Vagina (tissue), 2 donors: ENCODE measurements at regions not wholly inside any gene's neighbourhood (a gene's known extent, or its start where the extent isn't known, plus 50 kb on each side); places are given as distances from the start of the nearest gene placed in this dataset.

Experiments used
- DNase-seq, 2 donors: peaks; one replicate each; pipeline ENCODE4 v3.0.0-alpha.2; 2017; ENCODE audit errors: extremely low spot score in 2 of 2
- H3K27ac ChIP-seq: fragments of 200-600 bp; sonication (generic); one replicate; pipeline ENCODE4 v1.5.1; 2019
- H3K27me3 ChIP-seq: fragments of 200-600 bp; sonication (generic); one replicate; pipeline ENCODE4 v1.5.1; 2019
- H3K36me3 ChIP-seq, 2 donors: fragments of 200-600 bp; sonication (generic); one replicate each; pipeline ENCODE4 v1.5.1; 2017 to 2019
- H3K4me1 ChIP-seq: fragments of 200-600 bp; sonication (generic); one replicate; pipeline ENCODE4 v1.5.1; 2019
- H3K4me3 ChIP-seq, 2 donors: fragments of 200-600 bp; sonication (generic); 1 replicate in 1 of 2; 2 replicates in 1 of 2; pipeline ENCODE4 v1.5.1; 2016 to 2019
- H3K9me3 ChIP-seq: fragments of 200-600 bp; sonication (generic); one replicate; pipeline ENCODE4 v1.5.1; 2019
- POLR2A ChIP-seq, 2 donors: fragments of 450-650 bp; IDR thresholded peaks; one replicate each; pipeline ENCODE4 v1.6.1; 2017; ENCODE audit warnings: antibody characterized with exemption in 2 of 2, mild to moderate bottlenecking in 2 of 2, moderate library complexity in 2 of 2
- POLR2AphosphoS5 ChIP-seq, 2 donors: sonication (generic); formaldehyde crosslinking; IDR thresholded peaks; one replicate each; pipeline ENCODE4 v1.9.0; 2017; ENCODE audit warnings: antibody characterized with exemption in 2 of 2, mild to moderate bottlenecking in 2 of 2, low read depth in 1 of 2; ENCODE audit not compliant: insufficient read depth in 1 of 2
- intact Hi-C: fragments of 100-400 bp; cut with DNase I; formaldehyde crosslinking; loops from one replicate; pipeline ENCODE4 v1.15.1; 2023
- TF ChIP-seq, protein P1 (sequence below), 3 experiments: fragments of 450-650 bp in 2 of 3; fragments of 200-600 bp in 1 of 3; sonication (generic) in 1 of 3; IDR thresholded peaks; one replicate each; pipeline ENCODE4 v1.5.1; 2017 to 2019; ENCODE audit warnings: antibody characterized with exemption in 3 of 3, mild to moderate bottlenecking in 2 of 3, moderate library complexity in 2 of 3

DNA sequence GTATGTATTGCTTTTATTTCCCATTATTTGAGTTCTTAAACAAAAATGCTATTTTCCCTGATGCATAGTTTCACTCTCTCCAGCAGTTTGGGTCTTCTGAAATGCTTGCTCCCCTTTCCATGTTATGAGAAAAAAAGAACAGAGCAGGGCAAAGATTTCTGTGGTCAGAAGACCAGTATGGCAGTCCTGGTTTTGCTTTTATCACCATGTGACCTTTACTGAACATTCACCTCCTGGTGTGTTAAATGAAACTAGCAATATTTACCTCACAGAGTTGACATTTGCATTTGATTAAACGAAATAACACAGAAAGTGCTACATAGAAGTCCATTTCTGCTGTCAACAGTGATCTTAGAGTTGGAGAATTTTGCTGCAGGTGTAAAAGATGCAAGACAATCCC is 141.0 kb upstream of the G2E3 start:
- Histone ChIP-seq H3K9me3 (no peaks in the 10 kb centered on the region), H3K27me3 (no peaks in the 10 kb centered on the region), H3K36me3 (no peaks in the 10 kb centered on the region), H3K27ac (no peak overlapping the region), H3K4me3 (no peak overlapping the region), H3K4me1 (no peaks in the 10 kb centered on the region)
- intact Hi-C loops = no loop called here
- DNase-seq = no peak
- TF ChIP-seq POLR2AphosphoS5 (IDR thresholded peaks at IDR 0.05; ENCODE audit: insufficient read depth in 1 of 2, low read depth in 1 of 2) (no peak), POLR2A (IDR thresholded peaks at IDR 0.05) (no peak)
- TF ChIP-seq, protein P1, sequence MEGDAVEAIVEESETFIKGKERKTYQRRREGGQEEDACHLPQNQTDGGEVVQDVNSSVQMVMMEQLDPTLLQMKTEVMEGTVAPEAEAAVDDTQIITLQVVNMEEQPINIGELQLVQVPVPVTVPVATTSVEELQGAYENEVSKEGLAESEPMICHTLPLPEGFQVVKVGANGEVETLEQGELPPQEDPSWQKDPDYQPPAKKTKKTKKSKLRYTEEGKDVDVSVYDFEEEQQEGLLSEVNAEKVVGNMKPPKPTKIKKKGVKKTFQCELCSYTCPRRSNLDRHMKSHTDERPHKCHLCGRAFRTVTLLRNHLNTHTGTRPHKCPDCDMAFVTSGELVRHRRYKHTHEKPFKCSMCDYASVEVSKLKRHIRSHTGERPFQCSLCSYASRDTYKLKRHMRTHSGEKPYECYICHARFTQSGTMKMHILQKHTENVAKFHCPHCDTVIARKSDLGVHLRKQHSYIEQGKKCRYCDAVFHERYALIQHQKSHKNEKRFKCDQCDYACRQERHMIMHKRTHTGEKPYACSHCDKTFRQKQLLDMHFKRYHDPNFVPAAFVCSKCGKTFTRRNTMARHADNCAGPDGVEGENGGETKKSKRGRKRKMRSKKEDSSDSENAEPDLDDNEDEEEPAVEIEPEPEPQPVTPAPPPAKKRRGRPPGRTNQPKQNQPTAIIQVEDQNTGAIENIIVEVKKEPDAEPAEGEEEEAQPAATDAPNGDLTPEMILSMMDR (IDR thresholded peaks at IDR 0.05) = no peak

DNA sequence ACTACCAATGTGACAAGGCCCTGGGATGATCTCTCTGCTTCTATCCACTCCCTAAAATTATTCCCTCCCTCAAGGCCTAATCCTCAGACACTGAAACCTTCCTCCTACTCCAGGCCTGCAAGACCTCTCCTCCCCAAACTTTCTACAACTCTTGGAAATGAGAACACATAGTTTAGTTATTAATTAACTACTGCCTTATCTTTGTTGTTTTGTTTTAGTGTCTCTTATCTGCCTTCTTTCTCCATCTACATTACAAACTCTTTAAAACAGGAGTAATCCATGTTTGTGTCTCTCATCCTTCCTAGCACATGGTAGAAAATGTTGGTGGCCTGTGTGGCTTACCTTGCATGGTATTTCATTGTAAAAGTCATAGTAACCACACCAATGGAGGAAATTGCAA is 139.9 kb upstream of the G2E3 start:
- H3K4me1 ChIP-seq = no peaks in the 10 kb centered on the region
- intact Hi-C loops = no loop called here
- no peak for DNase-seq
- no peaks in the 10 kb centered on the region for H3K9me3 ChIP-seq
- TF ChIP-seq POLR2A (IDR thresholded peaks at IDR 0.05) (no peak), POLR2AphosphoS5 (IDR thresholded peaks at IDR 0.05; ENCODE audit: insufficient read depth in 1 of 2, low read depth in 1 of 2) (no peak)
- TF ChIP-seq, protein P1 (IDR thresholded peaks at IDR 0.05) = no peak
- no peak overlapping the region for H3K4me3 ChIP-seq
- H3K27ac ChIP-seq = no peak overlapping the region
- no peaks in the 10 kb centered on the region for H3K27me3 ChIP-seq
- no peaks in the 10 kb centered on the region for H3K36me3 ChIP-seq

DNA sequence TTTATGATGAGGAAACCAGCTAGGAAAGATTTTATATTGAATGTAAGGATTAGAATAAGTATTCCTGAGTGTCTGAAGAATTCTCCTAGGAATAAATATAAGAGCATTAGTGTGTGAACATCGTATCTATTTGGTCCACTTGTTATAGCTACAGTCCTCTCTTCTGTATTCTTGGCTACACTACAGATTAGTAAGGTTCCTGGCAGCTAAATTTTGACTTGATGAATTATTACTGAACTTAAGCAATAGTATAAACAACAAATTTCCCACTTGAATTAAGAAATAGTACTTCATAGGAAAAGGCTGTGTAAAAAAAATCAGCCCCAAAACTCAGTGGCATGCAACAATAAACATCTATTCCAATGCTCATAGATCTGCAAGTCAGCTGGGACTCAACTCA is 138.4 kb upstream of the G2E3 start:
- TF ChIP-seq POLR2A (IDR thresholded peaks at IDR 0.05) = no peak
- TF ChIP-seq POLR2AphosphoS5 (IDR thresholded peaks at IDR 0.05; ENCODE audit: insufficient read depth in 1 of 2, low read depth in 1 of 2) = no peak
- TF ChIP-seq, protein P1 (IDR thresholded peaks at IDR 0.05) = no peak
- intact Hi-C loops = no loop called here
- Histone ChIP-seq H3K27ac (no peak overlapping the region), H3K27me3 (no peaks in the 10 kb centered on the region), H3K4me1 (no peaks in the 10 kb centered on the region), H3K36me3 (no peaks in the 10 kb centered on the region), H3K9me3 (no peaks in the 10 kb centered on the region), H3K4me3 (no peak overlapping the region)
- DNase-seq = no peak

DNA sequence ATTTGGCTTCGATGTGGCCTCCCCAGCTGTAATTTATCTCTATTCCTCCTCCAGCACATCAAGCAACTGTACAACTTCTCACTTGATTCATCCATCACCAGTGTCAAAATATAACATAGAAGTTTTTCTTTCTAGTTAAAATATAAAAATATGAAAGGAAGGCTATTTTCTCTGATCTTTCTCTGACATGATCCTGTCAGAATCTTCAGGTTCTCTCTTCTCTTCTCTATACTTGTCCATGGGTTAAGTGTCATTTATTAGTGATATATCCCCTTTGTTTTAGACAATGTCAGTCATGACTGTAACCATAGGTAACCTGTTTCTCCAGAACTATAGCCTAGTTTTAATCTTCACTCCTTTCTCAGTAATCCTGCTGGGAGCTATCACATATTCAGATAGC is 132.5 kb upstream of the G2E3 start:
- intact Hi-C loops = no loop called here
- no peaks in the 10 kb centered on the region for H3K4me1 ChIP-seq
- no peaks in the 10 kb centered on the region for H3K36me3 ChIP-seq
- TF ChIP-seq, protein P1 (IDR thresholded peaks at IDR 0.05) = no peak
- TF ChIP-seq POLR2A (IDR thresholded peaks at IDR 0.05) = no peak
- TF ChIP-seq POLR2AphosphoS5 (IDR thresholded peaks at IDR 0.05; ENCODE audit: insufficient read depth in 1 of 2, low read depth in 1 of 2) = no peak
- no peak overlapping the region for H3K4me3 ChIP-seq
- no peak for DNase-seq
- no peak overlapping the region for H3K27ac ChIP-seq
- no peaks in the 10 kb centered on the region for H3K9me3 ChIP-seq
- no peaks in the 10 kb centered on the region for H3K27me3 ChIP-seq

DNA sequence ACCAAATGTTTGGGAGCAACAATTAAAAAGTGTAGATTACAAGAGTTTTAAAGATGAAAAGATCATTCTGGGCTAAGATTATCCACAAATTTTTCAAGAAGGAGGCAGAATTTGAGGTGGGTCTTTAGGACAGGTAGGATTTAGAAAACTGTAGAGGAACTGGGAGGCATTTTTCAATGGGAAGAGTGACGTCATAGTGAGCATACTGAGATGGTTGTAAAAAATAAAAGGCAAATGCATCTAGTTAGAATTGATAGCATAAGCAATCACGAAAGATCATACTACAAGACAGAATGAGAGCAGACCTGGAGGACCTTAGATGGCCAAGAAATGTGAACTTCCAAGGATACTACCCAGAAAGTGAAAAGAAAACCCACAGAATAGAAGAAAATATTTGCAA is 131.6 kb upstream of the G2E3 start:
- TF ChIP-seq POLR2A (IDR thresholded peaks at IDR 0.05) (no peak), POLR2AphosphoS5 (IDR thresholded peaks at IDR 0.05; ENCODE audit: insufficient read depth in 1 of 2, low read depth in 1 of 2) (no peak)
- TF ChIP-seq, protein P1 (IDR thresholded peaks at IDR 0.05) = no peak
- H3K4me3 ChIP-seq = no peak overlapping the region

More for the DNA sequence above, 131.6 kb upstream of the G2E3 start:
- no peak for DNase-seq
- intact Hi-C loops = no loop called here
- H3K36me3 ChIP-seq = no peaks in the 10 kb centered on the region
- no peaks in the 10 kb centered on the region for H3K4me1 ChIP-seq
- no peak overlapping the region for H3K27ac ChIP-seq
- H3K9me3 ChIP-seq = no peaks in the 10 kb centered on the region
- H3K27me3 ChIP-seq = no peaks in the 10 kb centered on the region
